DOHH2 (cell line): ENCODE measurements at regions not wholly inside any gene's neighbourhood (a gene's known extent, or its start where the extent isn't known, plus 50 kb on each side); places are given as distances from the start of the nearest gene placed in this dataset.

ENCODE experiments used
- H3F3A ChIP-seq: fragments of 200-600 bp; sonication (generic), shearing (Covaris generic); 2 replicates; pipeline ENCODE4 v1.6.0; 2016; ENCODE audit warnings: antibody characterized with exemption, mild to moderate bottlenecking; ENCODE audit not compliant: control insufficient read depth, insufficient read depth
- H3K27ac ChIP-seq: fragments of 200-600 bp; sonication (generic); 2 replicates; pipeline ENCODE4 v1.5.1; 2014; ENCODE audit warnings: low read depth, mild to moderate bottlenecking, low read length, moderate library complexity
- H3K27me3 ChIP-seq: fragments of 200-600 bp; sonication (generic); 2 replicates; pipeline ENCODE4 v1.6.1; 2014; ENCODE audit warnings: mild to moderate bottlenecking, low read length, mixed read lengths; ENCODE audit not compliant: control insufficient read depth
- H3K36me3 ChIP-seq: fragments of 200-600 bp; sonication (generic); 2 replicates; pipeline ENCODE4 v1.6.1; 2014; ENCODE audit warnings: mild to moderate bottlenecking, low read length, moderate library complexity, mixed read lengths; ENCODE audit not compliant: control insufficient read depth
- H3K4me1 ChIP-seq: fragments of 200-600 bp; sonication (generic); 2 replicates; pipeline ENCODE4 v1.6.1; 2014; ENCODE audit warnings: mild to moderate bottlenecking, low read length, mixed read lengths; ENCODE audit not compliant: control insufficient read depth
- H3K4me2 ChIP-seq: fragments of 200-600 bp; sonication (generic); 2 replicates; pipeline ENCODE4 v1.6.0; 2014; ENCODE audit warnings: mild to moderate bottlenecking, low read length, moderate library complexity
- H3K4me3 ChIP-seq: fragments of 200-600 bp; sonication (generic); 2 replicates; pipeline ENCODE4 v1.5.1; 2014; ENCODE audit warnings: mild to moderate bottlenecking, low read length, mixed read lengths
- H3K79me2 ChIP-seq: fragments of 200-600 bp; sonication (generic); 2 replicates; pipeline ENCODE4 v1.6.1; 2014; ENCODE audit warnings: mild to moderate bottlenecking, low read length, mixed read lengths; ENCODE audit not compliant: control insufficient read depth
- H3K9me2 ChIP-seq: fragments of 200-600 bp; sonication (generic); replicated peaks from 2 replicates; pipeline ENCODE4 v1.6.1; 2014; ENCODE audit warnings: mild to moderate bottlenecking, low read length, mixed read lengths; ENCODE audit not compliant: control insufficient read depth
- H3K9me3 ChIP-seq: fragments of 200-600 bp; sonication (generic); 2 replicates; pipeline ENCODE4 v1.6.1; 2014; ENCODE audit warnings: antibody characterized with exemption, low read length, mixed read lengths; ENCODE audit not compliant: control insufficient read depth, insufficient read depth
- H4K20me1 ChIP-seq: fragments of 200-600 bp; sonication (generic); 2 replicates; pipeline ENCODE4 v1.6.0; 2014; ENCODE audit warnings: low read depth, mild to moderate bottlenecking, antibody characterized with exemption, low read length, moderate library complexity; ENCODE audit not compliant: control insufficient read depth, insufficient read depth
- EZH2phosphoT487 ChIP-seq: fragments of 200-600 bp; sonication (generic); IDR thresholded peaks from 2 replicates; pipeline ENCODE4 v1.6.1; 2017; ENCODE audit warnings: borderline replicate concordance, mild to moderate bottlenecking, antibody characterized with exemption, low read length, moderate library complexity, mixed read lengths
- TF ChIP-seq, protein P1 (sequence below): fragments of 200-600 bp; sonication (generic); IDR thresholded peaks from one replicate; pipeline ENCODE4 v1.5.1; 2014; ENCODE audit warnings: antibody characterized with exemption, mild to moderate bottlenecking, low read depth, low read length; ENCODE audit not compliant: poor library complexity, severe bottlenecking

DNA sequence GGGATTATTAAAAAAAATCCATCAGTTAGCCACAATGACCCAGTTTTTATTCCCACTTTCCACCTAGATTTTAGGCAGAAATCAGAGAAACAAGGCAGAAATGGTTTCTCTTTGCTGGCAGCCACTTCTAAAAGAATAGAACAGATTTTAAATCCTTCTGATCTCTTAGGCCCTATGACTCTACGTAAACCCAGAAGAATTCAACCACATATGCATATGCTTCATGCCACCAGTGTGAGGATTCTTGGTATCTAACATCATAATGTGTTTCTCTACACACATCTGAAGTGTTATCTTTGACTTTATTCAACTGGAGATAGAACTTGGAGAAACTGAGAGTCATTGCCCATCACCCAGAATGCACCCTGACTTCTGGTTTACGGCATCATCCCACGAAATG, 128.7 kb upstream of the TANK start:
- Histone ChIP-seq H3K9me3 (no peaks in the 10 kb centered on the region), H3K9me2 (no peaks in the 10 kb centered on the region), H3K79me2 (no peaks in the 10 kb centered on the region), H3K4me2 (no peak overlapping the region), H3K4me3 (no peak overlapping the region), H4K20me1 (no peaks in the 10 kb centered on the region), H3K27ac (no peak overlapping the region), H3K27me3 (no peaks in the 10 kb centered on the region), H3F3A (no peaks in the 10 kb centered on the region), H3K36me3 (no peaks in the 10 kb centered on the region), H3K4me1 (no peaks in the 10 kb centered on the region)
- TF ChIP-seq, protein P1, sequence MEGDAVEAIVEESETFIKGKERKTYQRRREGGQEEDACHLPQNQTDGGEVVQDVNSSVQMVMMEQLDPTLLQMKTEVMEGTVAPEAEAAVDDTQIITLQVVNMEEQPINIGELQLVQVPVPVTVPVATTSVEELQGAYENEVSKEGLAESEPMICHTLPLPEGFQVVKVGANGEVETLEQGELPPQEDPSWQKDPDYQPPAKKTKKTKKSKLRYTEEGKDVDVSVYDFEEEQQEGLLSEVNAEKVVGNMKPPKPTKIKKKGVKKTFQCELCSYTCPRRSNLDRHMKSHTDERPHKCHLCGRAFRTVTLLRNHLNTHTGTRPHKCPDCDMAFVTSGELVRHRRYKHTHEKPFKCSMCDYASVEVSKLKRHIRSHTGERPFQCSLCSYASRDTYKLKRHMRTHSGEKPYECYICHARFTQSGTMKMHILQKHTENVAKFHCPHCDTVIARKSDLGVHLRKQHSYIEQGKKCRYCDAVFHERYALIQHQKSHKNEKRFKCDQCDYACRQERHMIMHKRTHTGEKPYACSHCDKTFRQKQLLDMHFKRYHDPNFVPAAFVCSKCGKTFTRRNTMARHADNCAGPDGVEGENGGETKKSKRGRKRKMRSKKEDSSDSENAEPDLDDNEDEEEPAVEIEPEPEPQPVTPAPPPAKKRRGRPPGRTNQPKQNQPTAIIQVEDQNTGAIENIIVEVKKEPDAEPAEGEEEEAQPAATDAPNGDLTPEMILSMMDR = no peak

DNA sequence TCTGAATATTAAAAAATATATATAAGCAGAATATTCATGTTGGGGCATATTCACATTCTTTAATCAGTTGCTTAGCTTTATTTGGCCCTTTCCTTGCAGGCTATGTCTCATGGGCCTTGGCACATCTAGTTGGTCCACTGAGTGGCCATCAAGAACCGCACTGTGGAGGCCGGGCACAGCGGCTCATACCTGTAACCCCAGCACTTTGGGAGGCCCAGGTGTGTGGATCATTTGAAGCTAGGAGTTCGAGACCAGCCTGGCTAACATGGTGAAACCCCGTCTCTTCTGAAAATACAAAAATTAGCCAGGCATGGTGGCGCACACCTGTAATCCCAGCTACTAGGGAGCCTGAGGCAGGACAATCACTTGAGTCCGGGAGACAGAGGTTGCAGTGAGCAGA, 127.6 kb upstream of the TANK start:
- no peaks in the 10 kb centered on the region for H3K4me1 ChIP-seq
- no peaks in the 10 kb centered on the region for H4K20me1 ChIP-seq
- H3K27me3 ChIP-seq = no peaks in the 10 kb centered on the region
- no peak overlapping the region for H3K4me2 ChIP-seq
- no peak for TF ChIP-seq EZH2phosphoT487
- TF ChIP-seq, protein P1 = no peak
- H3F3A ChIP-seq = no peaks in the 10 kb centered on the region
- no peak overlapping the region for H3K4me3 ChIP-seq
- no peak overlapping the region for H3K27ac ChIP-seq
- no peaks in the 10 kb centered on the region for H3K79me2 ChIP-seq
- no peaks in the 10 kb centered on the region for H3K36me3 ChIP-seq
- no peaks in the 10 kb centered on the region for H3K9me2 ChIP-seq
- H3K9me3 ChIP-seq = no peaks in the 10 kb centered on the region

DNA sequence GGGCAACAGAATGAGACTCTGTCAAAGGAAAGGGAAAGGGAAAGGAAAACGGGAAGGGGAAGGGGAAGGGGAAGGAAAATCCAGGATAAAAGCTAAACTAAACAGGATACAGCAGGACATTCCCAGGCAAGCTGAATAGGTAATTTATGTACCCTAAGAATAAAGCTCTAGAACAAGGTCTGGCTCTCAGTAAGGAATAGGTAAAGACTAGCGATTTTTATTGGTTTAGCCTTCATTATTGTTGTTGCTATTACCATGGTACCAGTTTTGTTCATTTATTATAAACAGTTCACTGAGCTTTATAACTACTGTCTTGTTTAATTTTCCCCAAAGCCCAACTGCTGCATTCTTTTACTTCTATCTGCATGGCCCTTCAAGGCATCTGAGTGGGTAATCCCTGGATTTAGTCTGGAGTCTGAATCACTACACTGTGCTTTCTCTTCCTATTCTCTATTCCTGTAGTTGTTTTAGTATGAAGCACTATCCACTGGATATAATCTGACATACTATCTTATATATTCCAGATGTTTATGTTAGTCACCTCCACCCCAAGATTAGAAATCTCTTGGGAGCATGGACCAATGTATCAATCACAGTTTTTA, 127.1 kb upstream of the TANK start:
- Histone ChIP-seq H3K9me2 (no peaks in the 10 kb centered on the region), H3K9me3 (no peaks in the 10 kb centered on the region), H3K36me3 (no peaks in the 10 kb centered on the region), H3K27me3 (no peaks in the 10 kb centered on the region), H3K4me2 (no peak overlapping the region), H3F3A (no peaks in the 10 kb centered on the region), H3K79me2 (no peaks in the 10 kb centered on the region), H4K20me1 (no peaks in the 10 kb centered on the region), H3K4me3 (no peak overlapping the region), H3K4me1 (no peaks in the 10 kb centered on the region), H3K27ac (no peak overlapping the region)
- TF ChIP-seq EZH2phosphoT487 = no peak
- TF ChIP-seq, protein P1 = no peak
